GM12878 (cell line): ENCODE measurements at regions not wholly inside any gene's neighbourhood (a gene's known extent, or its start where the extent isn't known, plus 50 kb on each side); places are given as distances from the start of the nearest gene placed in this dataset.

Experiments used
- ATAC-seq: fragments of 200-7000 bp; cut with Tn5 transposase; 3 replicates; pipeline ENCODE4 v1.9.1; 2020; ENCODE audit warnings: mild to moderate bottlenecking, moderate library complexity
- BruUV-seq: library from RNA; stranded (reverse); fragments of 400-500 nt; replicated peaks from 2 replicates; lab custom pipeline; 2021; lab: Mats Ljungman, UMichigan
- CTCF ChIA-PET: fragments of 300-600 bp; sonication (Branson Sonifier 250); formaldehyde crosslinking; extraction: SDS; loops from one replicate; lab custom pipeline; 2021; ENCODE audit warnings: inconsistent platforms; lab: Yijun Ruan, JAX
- POLR2A ChIA-PET: fragments of 350-600 bp; formaldehyde crosslinking; extraction: SDS; loops from one replicate; lab custom pipeline; 2021; ENCODE audit warnings: inconsistent platforms; lab: Charles Lee
- RAD21 ChIA-PET: fragments of 300-600 bp; sonication (Branson Sonifier 250); formaldehyde crosslinking; loops from one replicate; lab custom pipeline; 2023; ENCODE audit warnings: antibody characterized with exemption; ENCODE audit not compliant: unreplicated experiment; lab: Charles Lee
- SMC1A ChIA-PET: fragments of 300-600 bp; sonication (Branson Sonifier 250); formaldehyde crosslinking; loops from one replicate; lab custom pipeline; 2023; ENCODE audit not compliant: unreplicated experiment, uncharacterized antibody; lab: Charles Lee
- DNase-seq: peaks from one replicate; pipeline ENCODE4 v3.0.0-alpha.2; 2011; ENCODE audit warnings: low read depth, low spot score
- FAIRE-seq: peaks from 3 replicates; lab custom pipeline; 2011; peaks lifted over from hg19 to GRCh38; lab: Jason Lieb, UNC
- H2AFZ ChIP-seq: 2 replicates; pipeline ENCODE4 v1.6.0; 2011; ENCODE audit warnings: low read depth, low read length, control low read depth; ENCODE audit not compliant: control insufficient read depth
- H3K27ac ChIP-seq: 2 replicates; pipeline ENCODE4 v1.5.1; 2011; ENCODE audit warnings: control low read depth; ENCODE audit not compliant: control insufficient read depth, insufficient read depth
- H3K27me3 ChIP-seq, 2 experiments: replicated peaks in 1 of 2; 2 replicates each; pipeline versions ENCODE4 v1.6.0 to v1.6.1; 2011; ENCODE audit warnings: low read length in 1 of 2; ENCODE audit not compliant: control insufficient read depth in 2 of 2, insufficient read depth in 2 of 2
- H3K36me3 ChIP-seq, 2 experiments: 2 replicates each; pipeline ENCODE4 v1.5.1; 2011; ENCODE audit warnings: low read length in 1 of 2; ENCODE audit not compliant: control insufficient read depth in 2 of 2, insufficient read depth in 2 of 2
- H3K4me1 ChIP-seq: 2 replicates; pipeline ENCODE4 v1.6.1; 2011; ENCODE audit warnings: mild to moderate bottlenecking, low read length, moderate library complexity, mixed read lengths; ENCODE audit not compliant: control insufficient read depth, insufficient read depth
- H3K4me2 ChIP-seq: 2 replicates; pipeline ENCODE4 v1.6.0; 2011; ENCODE audit warnings: control low read depth; ENCODE audit not compliant: control insufficient read depth, insufficient read depth
- H3K4me3 ChIP-seq: fragments of 200-600 bp; sonication (generic); 2 replicates; pipeline ENCODE4 v1.5.1; 2016
- H3K79me2 ChIP-seq: 2 replicates; pipeline ENCODE4 v1.6.0; 2011; ENCODE audit warnings: low read length; ENCODE audit not compliant: control insufficient read depth, insufficient read depth
- H3K9ac ChIP-seq: 2 replicates; pipeline ENCODE4 v1.8.0; 2011; ENCODE audit warnings: low read length, control low read depth, mixed read lengths; ENCODE audit not compliant: control insufficient read depth, insufficient read depth
- H3K9me3 ChIP-seq: replicated peaks from 3 replicates; pipeline ENCODE4 v1.5.1; 2011; ENCODE audit warnings: mild to moderate bottlenecking, low read length; ENCODE audit not compliant: control insufficient read depth, insufficient read depth
- H4K20me1 ChIP-seq: 2 replicates; pipeline ENCODE4 v1.6.0; 2011; ENCODE audit not compliant: control insufficient read depth, insufficient read depth
- BCL11A ChIP-seq: IDR thresholded peaks from 2 replicates; pipeline ENCODE4 v1.6.1; 2011; ENCODE audit warnings: low read depth, low read length
- EGR1 ChIP-seq, 2 experiments: IDR thresholded peaks; 1 replicate in 1 of 2; 2 replicates in 1 of 2; pipeline ENCODE4 v1.6.1; 2011 to 2012; ENCODE audit warnings: low read depth in 2 of 2, low read length in 2 of 2, borderline replicate concordance in 1 of 2, mild to moderate bottlenecking in 1 of 2, moderate library complexity in 1 of 2
- EP300 ChIP-seq, 2 experiments: fragments of 150-350 bp in 1 of 2; IDR thresholded peaks; 2 replicates each; pipeline ENCODE4 v1.6.1; 2011 to 2012; ENCODE audit warnings: low read depth in 2 of 2, low read length in 2 of 2, borderline replicate concordance in 1 of 2, improper control_type of control experiment in 1 of 2, inconsistent platforms in 1 of 2; ENCODE audit not compliant: control insufficient read depth in 1 of 2
- FOS ChIP-seq: IDR thresholded peaks from 3 replicates; pipeline ENCODE4 v1.6.1; 2011; ENCODE audit warnings: borderline replicate concordance; ENCODE audit not compliant: insufficient read length; ENCODE audit errors: extremely low read depth
- HDGF ChIP-seq: fragments of 450-650 bp; IDR thresholded peaks from 2 replicates; pipeline ENCODE4 v1.6.1; 2016; ENCODE audit warnings: antibody characterized with exemption
- IKZF1 ChIP-seq: fragments of 450-650 bp; conservative IDR thresholded peaks from 2 replicates; pipeline ENCODE4 v1.6.1; 2017; ENCODE audit warnings: antibody characterized with exemption, mild to moderate bottlenecking
- JUND ChIP-seq: IDR thresholded peaks from 2 replicates; pipeline ENCODE4 v1.6.1; 2012; ENCODE audit warnings: low read depth, mild to moderate bottlenecking, low read length, improper control_type of control experiment, moderate library complexity
- MLLT1 ChIP-seq: fragments of 450-650 bp; IDR thresholded peaks from 2 replicates; pipeline ENCODE4 v1.6.1; 2016; ENCODE audit warnings: mild to moderate bottlenecking
- MXI1 ChIP-seq: fragments of 150-350 bp; IDR thresholded peaks from 2 replicates; pipeline ENCODE4 v1.6.1; 2011; ENCODE audit warnings: low read depth, mild to moderate bottlenecking, inconsistent platforms, low read length, improper control_type of control experiment
- POLR2AphosphoS2 ChIP-seq: IDR thresholded peaks from 2 replicates; pipeline ENCODE4 v1.6.1; 2011; ENCODE audit warnings: low read depth, mild to moderate bottlenecking, low read length, improper control_type of control experiment, moderate library complexity
- SIN3A ChIP-seq: IDR thresholded peaks from 2 replicates; pipeline ENCODE4 v1.6.1; 2012; ENCODE audit warnings: low read depth, low read length, improper control_type of control experiment
- SMAD1 ChIP-seq: fragments of 450-650 bp; IDR thresholded peaks from 2 replicates; pipeline ENCODE4 v1.6.1; 2018; ENCODE audit warnings: mild to moderate bottlenecking, low read depth; ENCODE audit not compliant: partially characterized antibody
- SMAD5 ChIP-seq: IDR thresholded peaks from 2 replicates; pipeline ENCODE4 v1.6.1; 2016; ENCODE audit warnings: antibody characterized with exemption, low read depth
- SP1 ChIP-seq: IDR thresholded peaks from one replicate; pipeline ENCODE4 v1.6.1; 2011; ENCODE audit warnings: low read depth, low read length
- SUZ12 ChIP-seq: fragments of 200-600 bp; sonication (generic); IDR thresholded peaks from one replicate; pipeline ENCODE4 v1.6.1; 2018; ENCODE audit warnings: antibody characterized with exemption, mild to moderate bottlenecking; ENCODE audit not compliant: unreplicated experiment
- WRNIP1 ChIP-seq: IDR thresholded peaks from 2 replicates; pipeline ENCODE4 v1.6.1; 2011; ENCODE audit warnings: low read depth, low read length, improper control_type of control experiment, borderline replicate concordance
- ZSCAN29 ChIP-seq: fragments of 450-650 bp; IDR thresholded peaks from 2 replicates; pipeline ENCODE4 v1.6.1; 2017; ENCODE audit warnings: mild to moderate bottlenecking, moderate library complexity
- WGBS: methylation state at CpG from one replicate; pipeline ENCODE4 v1.1.6; 2016; ENCODE audit warnings: low lambda C conversion rate; ENCODE audit not compliant: insufficient replicate concordance, insufficient coverage; ENCODE audit errors: missing lambda C conversion rate; 5-methylcytosine and 5-hydroxymethylcytosine counted together
- in situ Hi-C: fragments of 300-500 bp; cut with MboI; formaldehyde crosslinking; loops from 9 replicates; pipeline ENCODE4 v1.14.3; 2018; ENCODE audit warnings: mixed read lengths
- intact Hi-C: fragments of 100-400 bp; cut with micrococcal nuclease; formaldehyde crosslinking; loops from one replicate; pipeline ENCODE4 v1.14.2; 2022; ENCODE audit not compliant: unreplicated experiment
- TF ChIP-seq, protein P1 (sequence below): IDR thresholded peaks from 2 replicates; pipeline ENCODE4 v1.6.1; 2011; ENCODE audit warnings: mild to moderate bottlenecking, low read depth, low read length, moderate library complexity; ENCODE audit not compliant: insufficient replicate concordance

DNA sequence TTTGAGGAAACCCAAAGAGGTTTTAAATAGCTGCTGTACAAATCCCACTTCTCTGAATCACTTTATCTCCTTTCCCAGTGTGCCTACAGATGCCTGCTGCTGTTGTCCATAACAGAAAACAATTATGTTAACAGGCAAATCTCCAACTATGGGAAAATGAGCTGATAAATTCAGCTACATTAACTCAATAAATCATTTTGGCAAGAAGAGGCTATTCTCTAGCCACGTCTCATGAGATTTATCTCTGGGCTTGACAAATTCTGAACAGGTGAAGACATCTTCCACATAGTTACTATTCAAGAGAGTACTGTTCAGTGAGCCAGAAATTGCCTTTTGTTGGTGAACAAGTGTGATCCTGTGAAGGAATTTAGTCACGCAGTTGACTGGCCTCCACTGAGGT, 327.1 kb upstream of the FMN2 start:
- Histone ChIP-seq H3K9ac (no peak overlapping the region), H3K79me2 (no peaks in the 10 kb centered on the region), H3K4me1 (no peaks in the 10 kb centered on the region), H3K4me2 (no peak overlapping the region), H3K4me3 (no peak overlapping the region), H3K36me3 (no peaks in the 10 kb centered on the region), H2AFZ (no peak overlapping the region), H3K27ac (no peak overlapping the region), H3K27me3 (no peaks in the 10 kb centered on the region), H4K20me1 (no peaks in the 10 kb centered on the region), H3K9me3 (no peaks in the 10 kb centered on the region)
- 45% methylated on average over 2 of the region's 2 CpGs for WGBS
- SMC1A ChIA-PET, result interaction anchor here (0.6 kb wide), 1 partner anchor 52 kb away, joined by 3 read pairs; no protein-coding TSS in a partner anchor
- intact Hi-C loops (no loop called here), in situ Hi-C loops (no loop called here)
- RAD21 ChIA-PET, result no interaction called here
- ATAC-seq (no peak), DNase-seq (no peak), FAIRE-seq (no peak)
- CTCF ChIA-PET, result no interaction called here
- TF ChIP-seq SIN3A, result no peak
- no peak for TF ChIP-seq SMAD1
- no peak for TF ChIP-seq BCL11A
- no peak for TF ChIP-seq SMAD5
- no peak for TF ChIP-seq MXI1
- TF ChIP-seq SP1, result no peak
- POLR2A ChIA-PET, result no interaction called here
- BruUV-seq, result no TSS peak

- ChIA-PET RAD21 (no interaction called here), POLR2A (no interaction called here), SMC1A (no interaction called here), CTCF (no interaction called here)
- no peaks in the 10 kb centered on the region for H4K20me1 ChIP-seq
- intact Hi-C loops (no loop called here), in situ Hi-C loops (no loop called here)
- no peaks in the 10 kb centered on the region for H3K4me1 ChIP-seq
- ATAC-seq, result peak; percentile 40; the same call in 2 of the 3 replicates
- H3K9ac ChIP-seq, result no peak overlapping the region
- no peak overlapping the region for H2AFZ ChIP-seq
- 7% methylated on average over 5 of the region's 5 CpGs for WGBS
- H3K4me3 ChIP-seq, result no peak overlapping the region
- FAIRE-seq, result no peak
- no peaks in the 10 kb centered on the region for H3K9me3 ChIP-seq
- H3K79me2 ChIP-seq, result no peaks in the 10 kb centered on the region
- DNase-seq, result no peak
- H3K27ac ChIP-seq, result no peak overlapping the region
- no TSS peak for BruUV-seq
- H3K27me3 ChIP-seq, result no peaks in the 10 kb centered on the region
- H3K36me3 ChIP-seq, result no peaks in the 10 kb centered on the region
- no peak overlapping the region for H3K4me2 ChIP-seq
- TF ChIP-seq MLLT1, result no peak
- no peak for TF ChIP-seq IKZF1
- TF ChIP-seq EGR1 (IDR thresholded peaks at IDR 0.05; ENCODE audit: borderline replicate concordance in 1 of 2, low read depth in 2 of 2, low read length in 2 of 2), result no peak
- no peak for TF ChIP-seq SIN3A
- no peak for TF ChIP-seq SUZ12
- TF ChIP-seq FOS, result no peak
- no peak for TF ChIP-seq JUND
- TF ChIP-seq EP300 (IDR thresholded peaks at IDR 0.05; ENCODE audit: borderline replicate concordance in 1 of 2, control insufficient read depth in 1 of 2, low read depth in 2 of 2, low read length in 2 of 2), result no peak
- TF ChIP-seq HDGF, result no peak
- TF ChIP-seq WRNIP1, result no peak
- no peak for TF ChIP-seq POLR2AphosphoS2
- TF ChIP-seq ZSCAN29, result no peak
- TF ChIP-seq, protein P1, sequence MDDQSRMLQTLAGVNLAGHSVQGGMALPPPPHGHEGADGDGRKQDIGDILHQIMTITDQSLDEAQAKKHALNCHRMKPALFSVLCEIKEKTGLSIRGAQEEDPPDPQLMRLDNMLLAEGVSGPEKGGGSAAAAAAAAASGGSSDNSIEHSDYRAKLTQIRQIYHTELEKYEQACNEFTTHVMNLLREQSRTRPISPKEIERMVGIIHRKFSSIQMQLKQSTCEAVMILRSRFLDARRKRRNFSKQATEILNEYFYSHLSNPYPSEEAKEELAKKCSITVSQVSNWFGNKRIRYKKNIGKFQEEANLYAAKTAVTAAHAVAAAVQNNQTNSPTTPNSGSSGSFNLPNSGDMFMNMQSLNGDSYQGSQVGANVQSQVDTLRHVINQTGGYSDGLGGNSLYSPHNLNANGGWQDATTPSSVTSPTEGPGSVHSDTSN, result no peak
Observed at GRCh38 chr1:239765163-239765562, 326.5 kb upstream of the FMN2 start.
